Activated T-helper 1 cell treated with anti-CD3 and anti-CD28 coated beads, Interleukin-12 subunit alpha, Interleukin-12 subunit beta, Interleukin-2, Interleukin-4 antibody, amounts not matched to agents 30 ng/mL and 10 ng/mL and 1 ng/mL, durations not matched to agents 14 hours and 24 hours and 36 hours (primary cell): ENCODE measurements at regions not wholly inside any gene's neighbourhood (a gene's known extent, or its start where the extent isn't known, plus 50 kb on each side); places are given as distances from the start of the nearest gene placed in this dataset.

Experiments
- DNase-seq: peaks from one replicate; pipeline ENCODE4 v3.0.0; 2021; ENCODE audit warnings: low spot score
- H3K27ac Mint-ChIP-seq: one replicate; pipeline ENCODE4 v1.8.0; 2021; ENCODE audit warnings: mild to moderate bottlenecking, mixed read lengths
- H3K27me3 Mint-ChIP-seq: one replicate; pipeline ENCODE4 v1.8.0; 2022; ENCODE audit warnings: mild to moderate bottlenecking, moderate library complexity, mixed read lengths; ENCODE audit not compliant: insufficient read depth
- H3K36me3 Mint-ChIP-seq: one replicate; pipeline ENCODE4 v1.8.0; 2021; ENCODE audit warnings: low read depth, mixed read lengths
- H3K4me1 Mint-ChIP-seq: one replicate; pipeline ENCODE4 v1.8.0; 2021; ENCODE audit warnings: low read depth, mixed read lengths
- H3K4me3 Mint-ChIP-seq: one replicate; pipeline ENCODE4 v1.8.0; 2021; ENCODE audit warnings: mild to moderate bottlenecking, moderate library complexity, mixed read lengths
- H3K9me3 Mint-ChIP-seq: one replicate; pipeline ENCODE4 v1.8.0; 2021; ENCODE audit warnings: mixed read lengths
- intact Hi-C: fragments of 100-400 bp; cut with micrococcal nuclease; formaldehyde crosslinking; loops from one replicate; pipeline ENCODE4 v1.15.1; 2024

DNA sequence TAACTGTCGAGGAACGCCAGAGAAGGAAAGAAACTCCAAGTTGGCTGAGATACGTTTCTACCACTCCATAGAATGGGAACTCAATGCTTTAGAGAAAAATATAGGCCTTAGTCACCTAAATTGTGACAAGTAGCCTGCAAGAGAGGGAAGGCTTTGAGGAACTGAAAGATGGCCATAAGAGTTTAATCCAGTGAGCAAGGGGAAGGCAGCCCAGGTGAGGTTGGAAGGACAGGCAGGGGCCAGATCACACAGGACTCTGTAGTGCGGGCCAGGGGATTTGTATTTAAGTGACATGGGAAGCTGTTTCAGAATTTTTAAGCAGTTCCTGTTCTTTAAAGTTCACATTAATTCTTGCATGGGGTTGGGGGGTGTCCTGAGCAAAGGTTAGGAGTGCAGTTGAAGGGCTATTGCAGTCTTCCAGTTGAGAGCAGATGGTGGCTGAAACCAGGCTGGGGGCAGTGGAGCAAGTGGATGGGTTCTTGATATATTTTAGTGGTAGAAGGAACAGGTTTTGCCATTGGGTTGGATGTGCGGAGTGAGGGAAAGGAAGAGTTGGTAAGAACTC, 138.9 kb upstream of the PELI1 start:
- Mint-ChIP-seq H3K27ac (no peak overlapping the region), H3K36me3 (no peaks in the 10 kb centered on the region), H3K4me3 (no peak overlapping the region), H3K27me3 (no peaks in the 10 kb centered on the region), H3K9me3 (no peaks in the 10 kb centered on the region), H3K4me1 (no peaks in the 10 kb centered on the region)
- intact Hi-C loops, result no loop called here
- no peak for DNase-seq

DNA sequence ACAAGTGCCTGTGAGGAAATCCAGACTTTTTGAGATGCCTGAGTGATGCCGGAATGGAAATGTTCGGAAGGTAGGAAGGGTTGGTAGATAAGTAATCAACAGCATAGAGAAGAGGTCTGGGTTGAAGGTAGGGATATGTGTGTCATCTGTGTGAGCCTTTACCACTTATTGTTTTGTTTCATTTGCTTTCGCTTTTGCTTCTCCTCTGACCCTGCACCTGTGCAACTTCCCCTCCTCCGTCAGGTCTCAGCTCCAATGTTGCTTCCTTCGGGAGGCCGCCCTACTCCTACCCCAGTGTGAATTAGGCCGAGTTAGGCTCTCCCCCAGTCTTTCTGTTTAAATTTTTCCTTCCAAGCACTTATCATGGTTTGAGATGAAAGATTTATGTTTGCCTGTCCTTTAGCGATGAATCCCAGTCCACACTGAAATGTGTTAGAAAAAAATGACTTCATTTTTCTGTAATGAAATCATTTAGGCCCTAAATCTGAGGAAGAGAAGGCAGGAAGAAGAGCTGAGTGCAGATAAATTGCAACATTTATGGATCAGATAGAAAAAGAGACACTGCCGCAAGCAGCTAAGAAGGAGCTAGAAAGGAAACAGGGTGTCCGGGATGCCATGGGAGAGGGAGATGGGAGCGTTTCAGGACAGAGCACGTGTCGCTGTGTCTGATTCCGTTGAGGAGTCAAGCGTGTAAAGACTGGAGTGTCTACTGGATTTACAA, 139.6 kb upstream of the PELI1 start:
- no peak overlapping the region for H3K4me3 Mint-ChIP-seq
- H3K9me3 Mint-ChIP-seq, result no peaks in the 10 kb centered on the region
- no peaks in the 10 kb centered on the region for H3K27me3 Mint-ChIP-seq
- DNase-seq, result peak; percentile 7
- no peaks in the 10 kb centered on the region for H3K4me1 Mint-ChIP-seq
- no peaks in the 10 kb centered on the region for H3K36me3 Mint-ChIP-seq
- no peak overlapping the region for H3K27ac Mint-ChIP-seq
- intact Hi-C loops, result no loop called here

DNA sequence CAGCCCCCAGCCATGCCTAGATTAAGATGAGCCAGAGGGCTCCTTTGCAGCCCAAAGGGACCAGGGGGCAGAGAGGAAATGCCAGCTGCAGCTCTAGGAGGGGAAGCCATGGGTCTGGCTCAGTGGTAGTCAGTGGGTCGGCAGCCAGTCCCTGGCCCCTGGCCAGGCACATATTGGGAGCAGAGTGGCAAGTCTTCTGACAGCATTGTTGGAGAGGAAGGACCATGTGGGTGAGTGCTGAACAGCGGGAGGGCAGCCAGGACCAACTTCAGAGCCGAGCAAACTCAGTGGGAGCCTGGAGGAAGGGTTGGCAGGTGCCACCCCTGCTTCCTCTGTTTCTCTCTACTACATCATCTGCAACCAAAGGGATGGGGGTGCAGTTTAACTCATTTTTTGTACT, 140.5 kb upstream of the PELI1 start:
- Mint-ChIP-seq H3K27ac (no peak overlapping the region), H3K36me3 (no peaks in the 10 kb centered on the region)
- DNase-seq, result no peak

GRCh38 chr2:64287202-64287740, 143.1 kb upstream of the PELI1 start:
- H3K9me3 Mint-ChIP-seq, result no peaks in the 10 kb centered on the region
- no peak overlapping the region for H3K4me3 Mint-ChIP-seq
- no peak for DNase-seq
- H3K27ac Mint-ChIP-seq, result no peak overlapping the region
- intact Hi-C loops, result no loop called here
- H3K36me3 Mint-ChIP-seq, result no peaks in the 10 kb centered on the region
- no peaks in the 10 kb centered on the region for H3K27me3 Mint-ChIP-seq
- no peaks in the 10 kb centered on the region for H3K4me1 Mint-ChIP-seq

More for the DNA sequence above, 140.5 kb upstream of the PELI1 start:
- no peaks in the 10 kb centered on the region for H3K4me1 Mint-ChIP-seq
- no peaks in the 10 kb centered on the region for H3K27me3 Mint-ChIP-seq
- H3K9me3 Mint-ChIP-seq, result no peaks in the 10 kb centered on the region
- no peak overlapping the region for H3K4me3 Mint-ChIP-seq
- intact Hi-C loops, result no loop called here

- Mint-ChIP-seq H3K27me3 (no peaks in the 10 kb centered on the region), H3K27ac (no peak overlapping the region), H3K4me3 (no peak overlapping the region), H3K4me1 (no peaks in the 10 kb centered on the region), H3K36me3 (no peaks in the 10 kb centered on the region), H3K9me3 (no peaks in the 10 kb centered on the region)
- no peak for DNase-seq
- intact Hi-C loops, result no loop called here
These were observed 144.3 kb upstream of the PELI1 start for GRCh38 chr2:64288321-64289193.

DNA sequence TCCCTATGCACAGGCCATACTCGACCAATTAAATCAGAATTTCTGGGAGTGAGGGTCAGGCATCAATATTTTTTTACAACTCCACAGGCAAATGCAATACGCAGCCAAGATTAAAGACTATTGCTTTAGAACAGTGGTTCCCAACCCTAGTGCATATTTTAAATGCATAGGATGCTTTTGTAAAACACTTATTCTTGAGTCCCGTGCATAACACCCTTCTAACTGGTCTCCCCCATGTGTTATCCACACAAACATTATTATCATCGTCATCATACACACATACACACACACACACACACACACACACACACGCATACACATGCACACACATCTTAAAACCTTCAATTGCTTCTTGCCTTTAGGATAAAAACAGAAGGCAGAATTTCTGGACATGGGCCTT, 145.0 kb upstream of the PELI1 start:
- H3K27me3 Mint-ChIP-seq, result no peaks in the 10 kb centered on the region
- H3K4me3 Mint-ChIP-seq, result no peak overlapping the region
- H3K9me3 Mint-ChIP-seq, result no peaks in the 10 kb centered on the region
- DNase-seq, result no peak
- H3K4me1 Mint-ChIP-seq, result no peaks in the 10 kb centered on the region
- H3K27ac Mint-ChIP-seq, result no peak overlapping the region
- intact Hi-C loops, result no loop called here
- no peaks in the 10 kb centered on the region for H3K36me3 Mint-ChIP-seq

DNA sequence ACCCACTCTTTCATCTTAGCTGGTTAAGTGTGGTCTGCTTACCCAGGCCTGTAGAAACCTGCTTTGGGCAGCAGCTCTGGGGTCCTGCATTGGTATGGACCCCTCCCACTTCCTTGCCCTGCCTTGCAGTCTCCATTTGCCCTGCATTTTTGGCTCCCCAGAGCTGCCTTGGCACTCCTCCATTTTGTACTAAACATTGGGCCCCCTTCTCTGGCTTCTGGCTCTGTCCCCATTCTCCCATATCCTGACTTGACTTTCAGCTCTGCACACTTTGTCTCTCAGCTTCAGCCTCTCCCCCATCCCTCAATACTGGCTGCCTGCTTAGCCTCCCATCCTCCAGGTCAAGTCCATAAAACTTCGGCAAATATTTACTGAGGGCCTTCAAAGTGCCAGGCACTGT, 145.5 kb upstream of the PELI1 start:
- Mint-ChIP-seq H3K4me1 (peaks cover 3% of the 10 kb centered on the region), H3K4me3 (no peak overlapping the region), H3K27ac (no peak overlapping the region), H3K36me3 (peaks cover 1% of the 10 kb centered on the region), H3K27me3 (no peaks in the 10 kb centered on the region), H3K9me3 (no peaks in the 10 kb centered on the region)
- DNase-seq, result no peak
- intact Hi-C loops, result no loop called here

DNA sequence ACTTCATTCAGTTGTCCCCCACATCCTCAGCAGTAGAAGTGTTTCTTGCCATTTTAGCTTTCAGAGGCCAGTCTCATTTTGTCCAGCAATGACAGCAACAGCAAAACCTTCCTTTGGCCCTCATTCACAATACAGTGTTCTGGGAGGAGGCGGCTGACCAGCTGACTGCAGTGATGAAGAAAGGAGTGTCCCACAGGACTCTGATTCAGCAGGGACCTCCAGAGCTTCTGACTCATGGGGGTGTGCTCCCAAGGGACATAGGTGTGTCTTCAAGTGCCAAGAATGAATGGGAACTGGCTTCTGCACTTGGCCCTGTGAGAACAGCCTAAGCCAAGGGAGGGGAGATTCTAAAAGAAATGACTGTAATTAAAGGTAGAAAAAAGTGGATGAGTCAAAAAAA, 147.0 kb upstream of the PELI1 start:
- H3K27me3 Mint-ChIP-seq, result no peaks in the 10 kb centered on the region
- no peak overlapping the region for H3K27ac Mint-ChIP-seq
- intact Hi-C loops, result no loop called here
- no peaks in the 10 kb centered on the region for H3K9me3 Mint-ChIP-seq
- peaks cover 17% of the 10 kb centered on the region for H3K4me1 Mint-ChIP-seq
- H3K36me3 Mint-ChIP-seq, result peaks cover 1% of the 10 kb centered on the region
- DNase-seq, result no peak
- H3K4me3 Mint-ChIP-seq, result no peak overlapping the region

DNA sequence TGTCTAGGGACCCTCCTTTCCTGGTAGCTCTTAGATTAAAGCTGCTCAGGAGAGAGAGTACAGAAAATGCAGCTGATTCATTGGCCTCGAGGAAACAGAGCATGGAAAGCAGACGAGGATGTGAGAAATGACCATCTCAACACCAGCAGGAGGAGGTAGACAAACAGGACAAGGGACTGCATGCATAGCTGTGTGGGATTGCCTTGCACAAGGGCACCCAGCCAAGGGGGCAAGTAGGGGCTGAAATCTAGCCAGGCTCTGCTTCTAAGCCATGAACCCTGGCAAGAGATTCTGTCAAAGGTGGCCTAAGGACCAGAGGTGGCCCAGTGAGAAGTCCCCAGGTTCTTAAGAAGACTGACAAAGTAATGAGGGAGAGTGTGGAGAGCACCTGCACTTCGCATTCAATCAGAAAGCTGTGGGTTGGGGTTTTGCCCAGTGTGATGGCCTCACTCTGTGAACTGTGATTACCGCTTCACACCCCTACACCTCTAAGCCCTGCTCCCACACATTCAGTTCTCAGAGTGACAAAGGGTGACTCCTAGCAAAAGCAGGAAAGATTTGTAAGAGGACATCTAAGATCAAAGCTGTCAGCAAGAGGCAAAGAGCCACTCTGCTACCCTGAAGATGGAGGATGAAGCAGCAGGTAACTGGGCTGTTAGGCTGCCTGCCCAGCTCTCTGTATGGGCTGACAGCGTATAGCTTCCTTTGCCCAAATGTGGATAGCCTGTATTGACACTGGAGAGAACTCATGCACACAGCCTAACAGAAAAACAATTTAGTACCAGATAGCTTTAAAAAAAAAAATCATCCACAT, 151.3 kb upstream of the PELI1 start:
- Mint-ChIP-seq H3K27ac (peak overlapping the region; percentile 59), H3K9me3 (no peaks in the 10 kb centered on the region), H3K4me3 (no peak overlapping the region), H3K36me3 (peaks cover 1% of the 10 kb centered on the region), H3K27me3 (peaks cover 12% of the 10 kb centered on the region), H3K4me1 (peaks cover 34% of the 10 kb centered on the region)
- intact Hi-C loops, result loop anchor here (1.0 to 5.0 kb wide), 10 partner anchors 31 to 687 kb away; partner anchors contain the start of gene PELI1
- DNase-seq, result peak; percentile 23

GRCh38 chr2:64296140-64296480, 151.9 kb upstream of the PELI1 start:
- peak overlapping the region; percentile 59 for H3K27ac Mint-ChIP-seq

DNA sequence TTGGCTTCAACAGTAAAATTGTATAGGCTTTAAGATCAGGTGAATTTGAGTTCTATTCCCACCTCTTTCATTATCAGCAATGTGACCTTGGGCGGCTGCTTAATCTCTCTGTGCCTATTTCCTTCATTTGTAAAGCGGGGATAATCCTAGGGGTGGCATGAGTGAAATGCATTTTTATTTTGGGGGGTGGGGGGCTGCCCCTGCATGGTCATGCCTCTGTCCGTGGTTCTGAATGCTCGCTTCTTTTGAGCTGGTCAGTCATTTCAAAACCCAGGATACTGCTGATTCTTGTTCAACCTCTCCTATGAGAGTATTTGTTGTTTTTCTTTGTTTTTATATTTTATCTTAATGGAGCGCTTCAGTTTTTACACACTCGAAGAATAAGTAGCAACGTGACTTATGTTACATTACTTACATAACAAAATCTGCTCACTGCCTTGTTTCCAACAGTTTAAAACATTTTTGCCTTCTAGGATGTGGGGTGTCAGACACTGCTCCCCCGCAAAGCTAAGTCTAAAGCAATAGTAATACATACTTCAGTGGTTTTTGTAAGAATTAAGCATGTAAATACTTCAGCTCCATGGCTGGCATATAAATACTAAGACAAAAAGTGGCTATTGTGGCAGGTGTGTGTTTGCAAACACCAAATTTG, 152.6 kb upstream of the PELI1 start:
- Mint-ChIP-seq H3K27ac (no peak overlapping the region), H3K4me3 (no peak overlapping the region), H3K27me3 (peaks cover 20% of the 10 kb centered on the region), H3K36me3 (peaks cover 1% of the 10 kb centered on the region), H3K9me3 (no peaks in the 10 kb centered on the region), H3K4me1 (peaks cover 34% of the 10 kb centered on the region)
- no peak for DNase-seq
- intact Hi-C loops, result loop anchor here (5.0 kb wide), 2 partner anchors 260 to 685 kb away; no protein-coding TSS in a partner anchor

More at GRCh38 chr2:64296140-64296480, 151.9 kb upstream of the PELI1 start:
- H3K27me3 Mint-ChIP-seq, result peaks cover 18% of the 10 kb centered on the region
- H3K4me1 Mint-ChIP-seq, result peaks cover 34% of the 10 kb centered on the region
- H3K4me3 Mint-ChIP-seq, result no peak overlapping the region
- H3K36me3 Mint-ChIP-seq, result peaks cover 1% of the 10 kb centered on the region
- no peaks in the 10 kb centered on the region for H3K9me3 Mint-ChIP-seq
- no peak for DNase-seq
- intact Hi-C loops, result loop anchor here (5.0 kb wide), 2 partner anchors 259 to 686 kb away; no protein-coding TSS in a partner anchor

GRCh38 chr2:64298161-64298560, 153.9 kb upstream of the PELI1 start:
- H3K27me3 Mint-ChIP-seq, result peaks cover 20% of the 10 kb centered on the region
- H3K4me1 Mint-ChIP-seq, result peaks cover 34% of the 10 kb centered on the region
- intact Hi-C loops, result loop anchor here (5.0 kb wide), 2 partner anchors 261 to 684 kb away; no protein-coding TSS in a partner anchor
- no peak overlapping the region for H3K27ac Mint-ChIP-seq
- no peak for DNase-seq
- H3K9me3 Mint-ChIP-seq, result no peaks in the 10 kb centered on the region
- no peak overlapping the region for H3K4me3 Mint-ChIP-seq
- H3K36me3 Mint-ChIP-seq, result peaks cover 1% of the 10 kb centered on the region
